ENCODE measurements at regions not wholly inside any gene's neighbourhood (a gene's known extent, or its start where the extent isn't known, plus 50 kb on each side); places are given as distances from the start of the nearest gene placed in this dataset.

- no peaks in the 10 kb centered on the region for H3K36me3 ChIP-seq (ENCODE audit: control insufficient read depth, insufficient read depth, low read length)
- no peaks in the 10 kb centered on the region for H3K4me1 ChIP-seq (ENCODE audit: control insufficient read depth, insufficient read depth, low read length)
- 76 to 82% methylated on average over 8 of the region's 8 CpGs for WGBS, 2 experiments
- H3K9me3 ChIP-seq (ENCODE audit: control insufficient read depth, low read length): no peaks in the 10 kb centered on the region
- H3K27me3 ChIP-seq (ENCODE audit: control insufficient read depth, insufficient read depth, low read length, poor library complexity, severe bottlenecking): no peaks in the 10 kb centered on the region
- H3K4me3 ChIP-seq (ENCODE audit: insufficient read depth, low read depth, low read length): no peak overlapping the region
- no peak overlapping the region for H3K27ac ChIP-seq (ENCODE audit: insufficient read depth, low read depth, low read length, poor library complexity, severe bottlenecking)
These were observed 222.6 kb upstream of the C1orf174 start for GRCh38 chr1:4122513-4123160.

- Histone ChIP-seq H3K27ac (ENCODE audit: insufficient read depth, low read depth, low read length, poor library complexity, severe bottlenecking) (no peak overlapping the region), H3K9me3 (ENCODE audit: control insufficient read depth, low read length) (no peaks in the 10 kb centered on the region), H3K27me3 (ENCODE audit: control insufficient read depth, insufficient read depth, low read length, poor library complexity, severe bottlenecking) (no peaks in the 10 kb centered on the region), H3K36me3 (ENCODE audit: control insufficient read depth, insufficient read depth, low read length) (no peaks in the 10 kb centered on the region), H3K4me1 (ENCODE audit: control insufficient read depth, insufficient read depth, low read length) (no peaks in the 10 kb centered on the region), H3K4me3 (ENCODE audit: insufficient read depth, low read depth, low read length) (no peak overlapping the region)
- 91 to 92% methylated on average over 6 of the region's 6 CpGs for WGBS, 2 experiments
These were observed 224.6 kb upstream of the C1orf174 start for GRCh38 chr1:4124631-4125145.

GRCh38 chr1:4126251-4126650 lies 226.2 kb upstream of the C1orf174 start:
- Histone ChIP-seq H3K4me3 (ENCODE audit: insufficient read depth, low read depth, low read length) (no peak overlapping the region), H3K27ac (ENCODE audit: insufficient read depth, low read depth, low read length, poor library complexity, severe bottlenecking) (no peak overlapping the region), H3K4me1 (ENCODE audit: control insufficient read depth, insufficient read depth, low read length) (no peaks in the 10 kb centered on the region), H3K36me3 (ENCODE audit: control insufficient read depth, insufficient read depth, low read length) (no peaks in the 10 kb centered on the region), H3K27me3 (ENCODE audit: control insufficient read depth, insufficient read depth, low read length, poor library complexity, severe bottlenecking) (no peaks in the 10 kb centered on the region), H3K9me3 (ENCODE audit: control insufficient read depth, low read length) (no peaks in the 10 kb centered on the region)
- 92 to 94% methylated on average over 9 of the region's 9 CpGs for WGBS, 2 experiments

- no peak overlapping the region for H3K4me3 ChIP-seq (ENCODE audit: insufficient read depth, low read depth, low read length)
- no peaks in the 10 kb centered on the region for H3K27me3 ChIP-seq (ENCODE audit: control insufficient read depth, insufficient read depth, low read length, poor library complexity, severe bottlenecking)
- no peaks in the 10 kb centered on the region for H3K36me3 ChIP-seq (ENCODE audit: control insufficient read depth, insufficient read depth, low read length)
- no peak overlapping the region for H3K27ac ChIP-seq (ENCODE audit: insufficient read depth, low read depth, low read length, poor library complexity, severe bottlenecking)
- peaks cover 3% of the 10 kb centered on the region for H3K4me1 ChIP-seq (ENCODE audit: control insufficient read depth, insufficient read depth, low read length)
- WGBS, 2 experiments: 93% methylated on average over 20 of the region's 20 CpGs
- no peaks in the 10 kb centered on the region for H3K9me3 ChIP-seq (ENCODE audit: control insufficient read depth, low read length)
These were observed 226.9 kb upstream of the C1orf174 start for GRCh38 chr1:4126731-4127591.

- peaks cover 3% of the 10 kb centered on the region for H3K4me1 ChIP-seq (ENCODE audit: control insufficient read depth, insufficient read depth, low read length)
- no peaks in the 10 kb centered on the region for H3K27me3 ChIP-seq (ENCODE audit: control insufficient read depth, insufficient read depth, low read length, poor library complexity, severe bottlenecking)
- no peaks in the 10 kb centered on the region for H3K36me3 ChIP-seq (ENCODE audit: control insufficient read depth, insufficient read depth, low read length)
- H3K27ac ChIP-seq (ENCODE audit: insufficient read depth, low read depth, low read length, poor library complexity, severe bottlenecking): no peak overlapping the region
- no peaks in the 10 kb centered on the region for H3K9me3 ChIP-seq (ENCODE audit: control insufficient read depth, low read length)
- WGBS, 2 experiments: 90 to 91% methylated on average over 23 of the region's 23 CpGs
- H3K4me3 ChIP-seq (ENCODE audit: insufficient read depth, low read depth, low read length): no peak overlapping the region
These were observed 227.6 kb upstream of the C1orf174 start for GRCh38 chr1:4127592-4128140.

- WGBS, 2 experiments: 94 to 95% methylated on average over 20 of the region's 20 CpGs
- no peak overlapping the region for H3K27ac ChIP-seq (ENCODE audit: insufficient read depth, low read depth, low read length, poor library complexity, severe bottlenecking)
- H3K27me3 ChIP-seq (ENCODE audit: control insufficient read depth, insufficient read depth, low read length, poor library complexity, severe bottlenecking): no peaks in the 10 kb centered on the region
- peaks cover 3% of the 10 kb centered on the region for H3K4me1 ChIP-seq (ENCODE audit: control insufficient read depth, insufficient read depth, low read length)
- H3K36me3 ChIP-seq (ENCODE audit: control insufficient read depth, insufficient read depth, low read length): no peaks in the 10 kb centered on the region
- H3K9me3 ChIP-seq (ENCODE audit: control insufficient read depth, low read length): no peaks in the 10 kb centered on the region
- no peak overlapping the region for H3K4me3 ChIP-seq (ENCODE audit: insufficient read depth, low read depth, low read length)
These were observed 228.5 kb upstream of the C1orf174 start for GRCh38 chr1:4128616-4129015.

GRCh38 chr1:4129693-4130092 lies 229.6 kb upstream of the C1orf174 start:
- 88 to 93% methylated on average over 11 of the region's 11 CpGs for WGBS, 2 experiments
- Histone ChIP-seq H3K9me3 (ENCODE audit: control insufficient read depth, low read length) (no peaks in the 10 kb centered on the region), H3K4me1 (ENCODE audit: control insufficient read depth, insufficient read depth, low read length) (peaks cover 3% of the 10 kb centered on the region), H3K4me3 (ENCODE audit: insufficient read depth, low read depth, low read length) (no peak overlapping the region), H3K27me3 (ENCODE audit: control insufficient read depth, insufficient read depth, low read length, poor library complexity, severe bottlenecking) (no peaks in the 10 kb centered on the region), H3K36me3 (ENCODE audit: control insufficient read depth, insufficient read depth, low read length) (no peaks in the 10 kb centered on the region), H3K27ac (ENCODE audit: insufficient read depth, low read depth, low read length, poor library complexity, severe bottlenecking) (no peak overlapping the region)

GRCh38 chr1:4130096-4130495 lies 230.0 kb upstream of the C1orf174 start:
- Histone ChIP-seq H3K27me3 (ENCODE audit: control insufficient read depth, insufficient read depth, low read length, poor library complexity, severe bottlenecking) (no peaks in the 10 kb centered on the region), H3K27ac (ENCODE audit: insufficient read depth, low read depth, low read length, poor library complexity, severe bottlenecking) (no peak overlapping the region), H3K4me1 (ENCODE audit: control insufficient read depth, insufficient read depth, low read length) (peaks cover 3% of the 10 kb centered on the region), H3K9me3 (ENCODE audit: control insufficient read depth, low read length) (no peaks in the 10 kb centered on the region), H3K36me3 (ENCODE audit: control insufficient read depth, insufficient read depth, low read length) (no peaks in the 10 kb centered on the region), H3K4me3 (ENCODE audit: insufficient read depth, low read depth, low read length) (no peak overlapping the region)
- WGBS, 2 experiments: 94% methylated on average over 6 of the region's 6 CpGs

- H3K4me1 ChIP-seq (ENCODE audit: control insufficient read depth, insufficient read depth, low read length): peaks cover 3% of the 10 kb centered on the region
- H3K27ac ChIP-seq (ENCODE audit: insufficient read depth, low read depth, low read length, poor library complexity, severe bottlenecking): no peak overlapping the region
- no peaks in the 10 kb centered on the region for H3K27me3 ChIP-seq (ENCODE audit: control insufficient read depth, insufficient read depth, low read length, poor library complexity, severe bottlenecking)
- 82 to 96% methylated on average over 3 to 5 of the region's 5 CpGs for WGBS, 2 experiments
- no peaks in the 10 kb centered on the region for H3K36me3 ChIP-seq (ENCODE audit: control insufficient read depth, insufficient read depth, low read length)
- H3K9me3 ChIP-seq (ENCODE audit: control insufficient read depth, low read length): no peaks in the 10 kb centered on the region
- H3K4me3 ChIP-seq (ENCODE audit: insufficient read depth, low read depth, low read length): no peak overlapping the region
These were observed 231.7 kb upstream of the C1orf174 start for GRCh38 chr1:4131734-4132133.
